ENCODE measurements at regions not wholly inside any gene's neighbourhood (a gene's known extent, or its start where the extent isn't known, plus 50 kb on each side); places are given as distances from the start of the nearest gene placed in this dataset.
"Not testable (repeated sequence)": the region's sequence is repeated elsewhere in the genome, so short reads cannot be mapped to it uniquely, and the experiment has no call there.

DNA sequence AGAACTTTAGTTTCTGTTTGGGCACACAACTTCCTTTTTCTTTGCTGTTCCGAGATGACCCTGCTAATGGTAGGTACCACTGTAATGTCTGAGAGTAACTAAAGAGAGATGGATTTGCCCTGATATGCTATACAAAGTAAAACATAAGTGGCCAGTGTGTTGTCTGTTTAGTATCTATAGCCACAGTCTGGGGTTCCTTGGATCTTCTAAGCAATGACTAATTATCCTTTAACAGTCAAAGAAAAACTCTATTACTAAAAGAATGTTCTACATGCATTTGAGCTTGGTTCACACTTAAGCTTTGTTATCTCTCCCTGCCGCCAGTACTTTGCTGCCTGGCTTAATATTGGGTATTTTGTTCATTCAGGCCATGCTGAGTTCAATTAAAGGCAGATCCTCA is 1051.9 kb upstream of the FLRT2 start:
- Mint-ChIP-seq H3K27ac (ENCODE audit: unreplicated experiment) (no peak overlapping the region), H3K9me3 (ENCODE audit: unreplicated experiment) (peaks cover 5% of the 10 kb centered on the region), H3K36me3 (ENCODE audit: unreplicated experiment) (no peaks in the 10 kb centered on the region), H3K4me3 (ENCODE audit: unreplicated experiment) (no peak overlapping the region), H3K27me3 (ENCODE audit: unreplicated experiment) (no peaks in the 10 kb centered on the region), H3K4me1 (ENCODE audit: unreplicated experiment) (peaks cover 22% of the 10 kb centered on the region)
- TF ChIP-seq, protein P1, sequence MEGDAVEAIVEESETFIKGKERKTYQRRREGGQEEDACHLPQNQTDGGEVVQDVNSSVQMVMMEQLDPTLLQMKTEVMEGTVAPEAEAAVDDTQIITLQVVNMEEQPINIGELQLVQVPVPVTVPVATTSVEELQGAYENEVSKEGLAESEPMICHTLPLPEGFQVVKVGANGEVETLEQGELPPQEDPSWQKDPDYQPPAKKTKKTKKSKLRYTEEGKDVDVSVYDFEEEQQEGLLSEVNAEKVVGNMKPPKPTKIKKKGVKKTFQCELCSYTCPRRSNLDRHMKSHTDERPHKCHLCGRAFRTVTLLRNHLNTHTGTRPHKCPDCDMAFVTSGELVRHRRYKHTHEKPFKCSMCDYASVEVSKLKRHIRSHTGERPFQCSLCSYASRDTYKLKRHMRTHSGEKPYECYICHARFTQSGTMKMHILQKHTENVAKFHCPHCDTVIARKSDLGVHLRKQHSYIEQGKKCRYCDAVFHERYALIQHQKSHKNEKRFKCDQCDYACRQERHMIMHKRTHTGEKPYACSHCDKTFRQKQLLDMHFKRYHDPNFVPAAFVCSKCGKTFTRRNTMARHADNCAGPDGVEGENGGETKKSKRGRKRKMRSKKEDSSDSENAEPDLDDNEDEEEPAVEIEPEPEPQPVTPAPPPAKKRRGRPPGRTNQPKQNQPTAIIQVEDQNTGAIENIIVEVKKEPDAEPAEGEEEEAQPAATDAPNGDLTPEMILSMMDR (IDR thresholded peaks at IDR 0.05): no peak
- no peak for DNase-seq (ENCODE audit: extremely low spot score, unreplicated experiment)

DNA sequence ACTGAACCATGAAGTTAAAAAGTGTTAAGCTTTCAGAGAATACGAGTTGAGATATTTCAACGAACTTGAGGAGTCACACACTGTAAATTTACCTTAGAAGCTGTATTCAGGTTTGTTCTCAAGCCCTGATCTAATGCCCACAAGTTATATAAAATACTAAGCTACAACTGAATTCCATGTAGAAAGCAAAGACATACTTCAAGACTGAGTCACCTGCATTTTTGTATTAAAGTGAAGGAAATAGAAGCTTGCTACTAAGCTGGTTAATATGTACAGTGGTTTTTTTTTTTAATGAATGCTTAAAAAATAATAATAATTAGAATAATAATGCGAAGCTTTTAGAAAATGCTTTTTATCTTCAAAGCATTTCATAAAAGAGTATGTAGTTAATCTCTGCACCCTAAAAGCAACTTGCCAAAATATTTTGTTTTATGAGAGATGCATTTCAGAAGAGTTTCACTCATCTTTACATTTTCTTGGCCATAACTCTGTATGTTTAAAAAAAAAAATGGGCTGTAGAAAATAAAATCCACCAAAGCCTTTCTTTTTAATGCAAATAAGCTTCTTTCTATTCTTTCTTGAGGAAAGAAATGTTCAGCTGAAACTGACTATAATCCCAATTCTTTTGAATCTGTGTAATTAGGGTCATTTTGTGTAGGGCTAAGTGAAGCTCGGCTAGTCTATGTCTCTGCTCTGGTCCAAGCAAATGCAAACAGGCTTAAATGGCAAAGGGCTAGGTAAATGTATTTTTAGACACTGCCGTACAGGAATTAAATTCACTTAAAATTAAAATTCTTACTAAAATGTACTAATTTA is 1047.5 kb upstream of the FLRT2 start:
- H3K4me1 Mint-ChIP-seq (ENCODE audit: unreplicated experiment): peaks cover 37% of the 10 kb centered on the region
- TF ChIP-seq, protein P1 (IDR thresholded peaks at IDR 0.05): no peak
- no peak overlapping the region for H3K4me3 Mint-ChIP-seq (ENCODE audit: unreplicated experiment)
- no peaks in the 10 kb centered on the region for H3K36me3 Mint-ChIP-seq (ENCODE audit: unreplicated experiment)
- no peaks in the 10 kb centered on the region for H3K27me3 Mint-ChIP-seq (ENCODE audit: unreplicated experiment)
- no peak for DNase-seq (ENCODE audit: extremely low spot score, unreplicated experiment)
- peaks cover 5% of the 10 kb centered on the region for H3K9me3 Mint-ChIP-seq (ENCODE audit: unreplicated experiment)
- H3K27ac Mint-ChIP-seq (ENCODE audit: unreplicated experiment): peak overlapping the region; percentile 59

DNA sequence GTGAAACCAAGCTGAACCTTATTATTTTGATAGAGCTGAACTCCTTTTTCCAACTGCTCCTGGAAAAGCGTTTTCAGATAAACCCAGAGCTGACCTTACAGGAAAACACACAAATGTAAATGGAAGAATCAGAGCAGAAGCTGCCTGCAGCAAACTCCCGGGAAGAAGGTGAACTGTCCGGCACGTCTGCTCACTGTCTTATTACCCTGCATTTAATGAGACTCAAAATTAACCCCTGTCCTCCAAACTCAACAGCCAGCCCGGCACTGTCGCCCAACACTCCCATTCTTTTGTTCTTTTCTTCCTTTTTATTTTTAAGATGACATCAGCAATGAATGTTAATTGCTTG is 1046.9 kb upstream of the FLRT2 start:
- Mint-ChIP-seq H3K4me1 (ENCODE audit: unreplicated experiment) (peaks cover 37% of the 10 kb centered on the region), H3K27ac (ENCODE audit: unreplicated experiment) (no peak overlapping the region), H3K4me3 (ENCODE audit: unreplicated experiment) (no peak overlapping the region), H3K9me3 (ENCODE audit: unreplicated experiment) (peaks cover 5% of the 10 kb centered on the region), H3K27me3 (ENCODE audit: unreplicated experiment) (no peaks in the 10 kb centered on the region), H3K36me3 (ENCODE audit: unreplicated experiment) (no peaks in the 10 kb centered on the region)
- DNase-seq (ENCODE audit: extremely low spot score, unreplicated experiment): no peak
- TF ChIP-seq, protein P1 (IDR thresholded peaks at IDR 0.05): no peak

DNA sequence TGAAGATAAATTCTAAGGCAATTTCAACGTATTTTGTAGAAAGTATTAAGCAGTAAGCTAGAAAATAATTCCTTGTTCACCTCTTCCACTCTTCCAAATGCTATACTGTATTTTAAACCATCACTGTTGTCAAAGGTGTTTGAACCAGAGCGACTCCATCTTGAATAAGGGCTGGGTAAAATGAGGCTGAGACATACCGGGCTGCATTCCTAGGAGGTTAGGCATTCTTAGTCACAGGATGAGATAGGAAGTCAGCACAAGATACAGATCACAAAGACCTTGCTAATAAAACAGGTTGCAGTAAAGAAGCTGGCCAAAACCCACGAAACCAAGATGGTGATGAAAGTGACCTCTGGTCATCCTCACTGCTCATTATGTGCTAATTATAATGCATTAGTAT is 1045.7 kb upstream of the FLRT2 start:
- DNase-seq (ENCODE audit: extremely low spot score, unreplicated experiment); H3K36me3 Mint-ChIP-seq (ENCODE audit: unreplicated experiment); H3K9me3 Mint-ChIP-seq (ENCODE audit: unreplicated experiment); H3K4me3 Mint-ChIP-seq (ENCODE audit: unreplicated experiment); H3K27ac Mint-ChIP-seq (ENCODE audit: unreplicated experiment); H3K27me3 Mint-ChIP-seq (ENCODE audit: unreplicated experiment): not testable (repeated sequence)
- H3K4me1 Mint-ChIP-seq (ENCODE audit: unreplicated experiment): peaks cover 31% of the 10 kb centered on the region

DNA sequence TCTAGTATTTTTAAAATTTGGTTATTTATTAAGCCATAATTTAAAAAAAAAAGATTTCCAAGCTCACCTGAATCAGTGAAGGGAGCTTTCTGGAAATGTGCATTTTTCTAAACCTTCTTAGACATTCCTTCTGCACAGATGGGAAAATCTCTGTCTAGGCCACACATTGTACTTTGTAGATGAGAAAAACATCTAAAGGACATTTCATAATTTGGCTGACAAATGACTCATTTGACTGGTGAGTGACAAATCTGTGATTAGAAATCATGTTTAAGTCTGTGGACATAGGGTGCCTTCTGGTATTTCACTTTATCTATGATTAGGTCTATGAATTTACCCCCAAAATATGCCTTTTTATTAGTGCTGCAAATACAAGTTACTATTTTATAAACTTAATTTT is 1044.9 kb upstream of the FLRT2 start:
- Mint-ChIP-seq H3K27me3 (ENCODE audit: unreplicated experiment) (no peaks in the 10 kb centered on the region), H3K36me3 (ENCODE audit: unreplicated experiment) (no peaks in the 10 kb centered on the region), H3K4me1 (ENCODE audit: unreplicated experiment) (peaks cover 31% of the 10 kb centered on the region), H3K4me3 (ENCODE audit: unreplicated experiment) (no peak overlapping the region), H3K9me3 (ENCODE audit: unreplicated experiment) (peaks cover 5% of the 10 kb centered on the region), H3K27ac (ENCODE audit: unreplicated experiment) (no peak overlapping the region)
- DNase-seq (ENCODE audit: extremely low spot score, unreplicated experiment): no peak
- TF ChIP-seq, protein P1 (IDR thresholded peaks at IDR 0.05): no peak

Data from osteocyte (in vitro differentiated cells).